ENCODE measurements at regions not wholly inside any gene's neighbourhood (a gene's known extent, or its start where the extent isn't known, plus 50 kb on each side); places are given as distances from the start of the nearest gene placed in this dataset.

DNA sequence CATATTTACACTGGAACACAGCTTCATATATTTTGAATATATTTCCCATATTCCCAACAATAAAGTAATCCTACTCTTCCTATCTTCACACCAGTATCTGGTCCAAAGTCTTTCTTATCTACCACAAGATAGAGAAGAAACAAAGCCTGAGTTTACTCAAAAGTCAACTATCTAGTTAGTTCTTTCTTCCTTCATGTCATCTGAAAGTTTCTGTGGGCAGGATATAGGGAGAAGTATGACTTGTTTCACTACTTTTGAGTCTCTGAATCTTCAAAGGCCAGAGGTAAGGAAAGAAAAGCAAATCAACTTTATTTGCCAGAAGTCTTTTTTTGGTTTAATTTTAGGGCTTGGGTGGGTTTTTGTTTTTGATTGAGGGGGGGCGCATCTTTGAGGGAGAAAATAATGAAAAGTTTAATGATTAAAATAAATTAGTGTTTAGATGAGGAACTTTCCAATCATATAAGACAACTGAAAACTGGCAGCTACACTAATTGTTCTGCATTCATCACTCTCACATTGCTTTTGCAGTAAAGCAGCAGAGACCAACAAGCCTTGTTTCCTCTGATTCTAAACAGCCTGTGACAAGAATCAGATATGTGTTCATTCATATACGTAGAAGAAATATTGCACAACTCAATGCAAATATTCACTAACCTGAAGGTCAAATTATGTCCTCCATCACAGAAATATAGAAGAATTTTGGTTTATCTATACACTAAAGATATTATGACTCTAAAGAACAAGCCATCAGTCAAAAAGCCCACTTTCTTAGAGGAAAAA is 421.4 kb downstream of the SHQ1 start:
- DNase-seq = peak; percentile 81

GRCh38 chr3:72423643-72424042 is 424.6 kb downstream of the SHQ1 start:
- DNase-seq = no peak

DNA sequence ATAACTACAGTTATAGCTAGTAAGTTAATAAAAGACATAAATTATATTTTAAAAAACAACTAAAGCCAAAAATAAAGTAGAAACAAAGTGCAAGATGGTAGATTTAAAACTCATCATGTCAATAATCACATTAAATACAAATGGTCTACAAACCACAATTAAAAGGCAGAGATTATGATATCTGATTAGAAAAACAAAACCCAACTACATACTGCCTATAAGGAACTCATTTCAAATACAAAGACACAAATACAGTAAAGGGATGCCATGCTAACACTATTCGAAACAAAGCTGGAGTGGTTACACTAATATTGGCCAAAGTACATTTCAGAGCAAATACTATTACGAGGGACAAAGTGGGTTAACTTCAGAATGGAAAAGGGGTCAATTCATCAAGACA is 426.5 kb downstream of the SHQ1 start:
- no peak for DNase-seq

- no peak for DNase-seq
Observed at GRCh38 chr3:72421126-72421525, 427.1 kb downstream of the SHQ1 start.

DNA sequence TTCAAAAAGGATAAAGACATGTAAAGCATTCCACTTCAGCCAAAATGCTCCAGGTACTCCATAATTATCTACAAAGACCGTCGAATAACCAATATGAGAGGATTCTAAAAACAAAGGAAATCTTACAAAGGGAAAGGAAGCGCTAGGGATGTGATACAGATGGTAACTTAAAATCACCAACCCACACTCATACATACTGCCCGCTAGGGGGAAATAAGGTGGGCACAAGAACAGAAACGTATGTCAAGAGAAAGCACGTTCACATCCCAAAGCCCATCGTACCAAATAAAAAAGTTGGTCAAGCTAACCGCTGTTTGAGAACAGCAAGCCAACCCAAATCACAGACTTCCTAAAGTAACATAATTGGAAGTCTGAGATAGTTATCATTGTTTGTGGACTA is 429.4 kb downstream of the SHQ1 start:
- DNase-seq = no peak

DNA sequence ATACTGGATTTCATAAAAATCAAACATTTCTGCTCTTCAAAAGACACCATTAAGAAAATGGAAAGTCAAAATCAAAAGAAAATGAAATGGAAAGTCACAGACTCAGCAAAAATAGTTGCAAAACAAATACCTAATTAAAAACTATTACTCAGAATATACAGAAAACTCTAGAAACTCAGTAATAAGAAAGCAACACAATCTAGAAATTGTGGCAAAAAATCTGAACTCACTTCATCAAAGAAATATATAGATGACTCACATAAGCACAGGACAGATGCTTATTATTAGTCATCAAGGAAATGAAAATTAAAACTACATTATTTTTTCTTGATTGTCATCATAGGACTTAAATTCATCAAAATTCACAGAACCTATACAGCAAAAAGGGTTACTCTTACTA is 430.0 kb downstream of the SHQ1 start:
- DNase-seq = peak; percentile 62

GRCh38 chr3:72414481-72415016 is 433.7 kb downstream of the SHQ1 start:
- no peak for DNase-seq

DNA sequence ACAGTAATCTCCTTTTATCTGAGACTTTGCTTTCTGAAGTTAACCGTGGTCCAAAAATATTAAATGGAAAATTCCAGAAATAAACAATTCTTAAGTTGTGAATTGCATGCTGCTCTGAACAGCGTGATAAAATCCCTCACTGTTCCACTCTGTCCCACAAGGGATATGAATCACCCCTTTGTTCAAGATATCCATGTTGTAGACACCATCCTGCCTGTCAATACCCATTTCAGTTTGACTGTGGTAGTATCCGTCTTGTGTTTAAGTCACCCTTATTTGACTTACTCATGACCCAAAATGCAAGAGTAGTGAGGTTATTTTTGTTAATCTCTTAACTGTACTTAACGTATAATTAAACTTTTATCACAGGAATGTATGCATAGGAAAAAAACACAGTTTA is 435.0 kb downstream of the SHQ1 start:
- peak; percentile 65 for DNase-seq

DNA sequence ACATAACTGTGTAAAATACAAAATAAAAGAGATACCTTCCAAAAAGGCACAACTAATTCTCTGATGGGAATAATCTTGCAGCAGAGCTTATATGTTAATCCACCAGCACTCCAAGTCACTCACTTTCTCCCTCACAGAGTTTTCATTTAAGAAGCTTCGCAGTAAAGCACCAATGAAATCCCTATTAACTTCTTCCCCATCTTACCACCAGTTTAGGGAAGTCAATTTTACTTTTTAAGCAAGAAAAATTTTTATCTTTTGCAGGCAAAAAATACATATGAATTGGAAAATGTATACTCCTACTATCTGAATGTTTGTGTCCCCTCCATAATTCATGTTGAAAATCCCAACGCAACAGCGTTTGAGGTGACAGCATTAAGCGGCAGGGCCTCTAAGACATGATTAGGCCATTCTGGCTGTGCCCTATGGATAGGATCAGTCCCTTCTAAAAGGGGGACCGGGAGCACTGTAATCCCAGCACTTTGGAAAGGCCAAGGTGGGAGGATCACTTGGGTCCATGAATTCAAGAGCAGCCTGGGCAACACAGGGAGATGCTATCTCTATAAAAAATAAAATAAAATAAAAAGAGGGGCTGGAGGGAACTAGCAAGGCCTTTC is 435.8 kb downstream of the SHQ1 start:
- no peak for DNase-seq

DNA sequence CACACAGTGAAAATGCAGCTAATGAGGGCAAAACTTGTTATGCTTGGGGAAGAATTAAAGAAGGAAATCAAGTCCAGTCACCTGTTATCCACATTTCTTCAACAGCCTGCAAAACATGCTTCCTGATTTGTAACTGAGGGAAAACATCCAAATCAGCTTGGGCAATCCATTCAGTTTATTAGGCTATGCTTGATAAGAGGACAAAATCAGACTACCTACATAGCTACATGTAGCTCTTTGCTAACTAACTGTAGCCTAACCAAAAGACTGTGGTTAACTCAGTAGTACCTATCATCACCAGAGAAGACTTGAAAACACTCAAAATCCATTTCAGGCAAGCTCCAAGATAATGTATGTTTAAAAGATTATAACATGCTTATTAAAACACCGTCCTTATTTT is 436.4 kb downstream of the SHQ1 start:
- DNase-seq = no peak

GRCh38 chr3:72411126-72411525 is 437.1 kb downstream of the SHQ1 start:
- DNase-seq = no peak

DNA sequence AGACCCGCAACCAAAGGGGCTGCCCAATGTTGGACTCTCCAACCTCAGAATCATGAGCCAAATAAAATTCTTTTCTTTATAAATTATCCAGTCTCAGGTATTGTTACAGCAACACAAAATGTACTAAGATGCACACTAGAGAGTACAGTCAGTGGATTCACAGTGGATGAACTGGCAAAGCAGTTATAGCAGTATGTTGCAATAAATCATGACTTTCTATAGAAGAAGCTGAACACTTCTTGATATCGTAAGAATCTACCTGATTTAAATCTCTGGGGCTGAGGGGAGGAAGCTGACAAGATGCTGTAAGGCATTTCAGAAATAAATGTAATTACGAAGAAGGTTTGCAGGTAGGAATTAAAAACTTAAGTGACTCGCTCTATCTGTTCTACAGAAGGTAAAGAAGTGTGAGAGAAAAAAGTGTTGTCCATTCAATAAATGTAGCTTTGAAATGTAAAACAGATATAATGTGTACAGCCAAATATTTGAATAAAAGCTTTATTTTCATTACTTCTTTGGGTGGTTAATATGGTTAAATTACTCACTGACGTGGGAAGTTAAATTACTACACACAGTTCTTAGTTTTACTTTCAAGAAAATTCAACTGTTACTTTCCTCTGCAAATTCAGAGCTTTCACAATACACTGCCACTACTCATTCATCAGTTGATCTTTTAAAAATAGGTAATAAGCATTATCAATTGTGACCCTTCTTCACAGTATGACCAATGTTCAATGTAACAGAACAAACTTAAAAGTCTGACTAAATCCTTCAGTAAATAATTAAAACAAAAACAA is 439.1 kb downstream of the SHQ1 start:
- peak; percentile 21 for DNase-seq

- DNase-seq = no peak
Observed at GRCh38 chr3:72407766-72408165, 440.5 kb downstream of the SHQ1 start.

GRCh38 chr3:72405943-72406566 is 442.2 kb downstream of the SHQ1 start:
- DNase-seq = no peak

DNA sequence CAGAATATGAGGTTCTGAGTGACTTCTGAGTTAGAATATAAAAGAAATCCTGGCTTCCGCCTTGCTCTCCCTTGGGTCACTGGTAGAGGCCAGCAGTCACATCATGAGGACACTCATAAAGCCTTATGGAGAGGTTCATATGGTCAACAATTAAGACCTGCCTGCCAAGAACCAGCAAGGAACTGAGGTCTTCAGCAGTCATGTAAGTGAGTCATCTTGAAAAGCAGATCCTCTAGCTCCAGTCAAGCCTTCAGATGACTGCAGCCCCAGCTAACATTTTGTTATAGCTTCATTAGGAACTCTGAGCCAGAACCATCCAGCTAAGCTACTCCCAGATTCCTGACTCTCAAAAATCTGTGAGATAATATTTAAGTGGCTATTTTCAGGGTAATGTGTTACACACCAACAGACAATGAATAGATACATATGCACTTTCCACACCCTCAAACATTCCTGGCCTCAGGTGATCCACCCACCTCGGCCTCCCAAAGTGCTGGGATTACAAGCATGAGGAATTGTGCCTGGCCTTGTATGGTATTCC is 447.2 kb downstream of the SHQ1 start:
- no peak for DNase-seq

DNA sequence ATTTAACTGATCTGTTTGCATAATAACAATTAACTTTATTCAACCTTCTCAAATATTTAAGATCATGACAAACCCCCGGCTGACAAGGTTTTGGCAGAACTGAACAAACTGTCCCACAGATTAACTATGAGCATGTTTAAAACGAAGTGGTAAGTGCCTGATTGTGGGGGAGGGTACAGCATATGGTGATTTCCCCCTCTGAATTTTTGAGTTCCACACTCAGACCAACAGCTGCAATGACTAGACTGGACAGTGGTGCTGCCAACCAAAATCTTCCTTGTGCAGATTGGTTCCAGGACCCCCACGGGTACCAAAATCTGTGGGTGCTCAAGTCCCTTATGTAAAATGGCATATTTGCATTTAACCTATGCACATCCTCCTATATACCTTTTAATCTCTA is 449.5 kb downstream of the SHQ1 start:
- DNase-seq = no peak

- DNase-seq = no peak
Observed at GRCh38 chr3:72397586-72397985, 450.7 kb downstream of the SHQ1 start.

DNA sequence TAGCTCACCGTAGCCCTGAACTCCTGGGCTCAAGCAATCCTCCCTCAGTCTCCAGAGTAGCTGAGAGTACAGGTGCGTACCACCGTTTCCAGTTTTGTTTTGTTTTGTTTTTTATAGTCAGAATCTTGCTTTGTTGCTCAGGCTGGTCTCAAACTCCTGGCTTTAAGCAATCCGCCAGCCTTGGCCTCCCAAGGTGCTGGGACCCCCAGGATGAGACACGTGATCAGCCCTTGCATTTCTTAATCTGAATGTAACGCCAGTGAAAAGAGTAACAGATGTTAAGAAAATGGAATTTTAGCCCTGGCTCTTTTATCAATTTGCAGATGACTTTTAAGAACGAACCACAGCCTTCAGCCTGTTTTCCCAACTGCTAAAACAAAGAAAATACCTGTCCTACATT is 451.3 kb downstream of the SHQ1 start:
- DNase-seq = no peak

DNA sequence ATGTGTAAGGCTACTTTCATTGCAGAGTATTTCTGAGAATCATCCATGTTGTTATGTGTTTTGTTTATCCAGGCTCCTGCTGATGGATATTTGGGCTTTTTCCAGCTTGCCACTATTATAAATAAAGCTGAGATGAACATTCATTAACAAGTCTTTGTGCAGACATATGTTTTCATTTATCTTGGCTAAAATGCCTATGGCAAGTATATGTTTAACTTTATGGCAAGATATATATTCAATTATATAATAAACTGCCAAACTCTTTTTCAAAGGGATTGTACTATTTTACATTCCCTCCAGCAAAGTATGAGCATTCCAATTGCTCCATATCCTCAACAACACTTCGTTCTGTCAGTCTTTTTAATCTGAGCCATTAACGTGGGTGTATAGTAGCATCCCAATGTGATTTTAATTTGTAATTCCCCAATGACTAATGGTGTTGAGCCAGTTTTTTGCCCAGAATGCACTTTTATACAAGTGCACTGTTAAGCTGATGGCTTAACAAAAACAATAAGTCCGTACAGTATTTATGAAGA is 452.4 kb downstream of the SHQ1 start:
- no peak for DNase-seq

GRCh38 chr3:72393455-72393854 is 454.8 kb downstream of the SHQ1 start:
- no peak for DNase-seq

GRCh38 chr3:72391659-72392058 is 456.6 kb downstream of the SHQ1 start:
- DNase-seq = no peak

- no peak for DNase-seq
Observed at GRCh38 chr3:72390841-72391240, 457.4 kb downstream of the SHQ1 start.

DNA sequence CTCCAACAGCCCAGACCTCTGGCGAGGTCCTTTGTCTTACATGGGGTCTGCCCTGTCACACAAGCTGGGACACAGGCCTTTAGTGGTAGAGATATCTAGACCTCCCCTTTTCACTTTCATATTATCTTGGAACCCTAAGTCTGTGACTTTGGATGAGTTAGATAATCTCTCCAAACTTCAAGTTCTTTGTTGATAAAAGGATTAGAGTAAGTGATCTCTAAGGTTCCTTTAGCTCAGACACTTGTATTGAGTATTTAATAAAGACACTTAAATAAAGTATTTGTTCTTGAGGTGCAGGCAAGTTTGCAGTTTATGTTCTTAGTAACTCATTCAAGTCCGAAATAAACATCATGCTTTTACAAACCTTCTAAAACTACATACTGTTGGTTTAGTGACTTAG is 459.6 kb downstream of the SHQ1 start:
- DNase-seq = no peak
